GM12864 (cell line): ENCODE measurements at regions not wholly inside any gene's neighbourhood (a gene's known extent, or its start where the extent isn't known, plus 50 kb on each side); places are given as distances from the start of the nearest gene placed in this dataset.

Experiments used
- DNase-seq: peaks from one replicate; pipeline ENCODE4 v3.0.0-alpha.2; 2011; ENCODE audit warnings: low read depth
- H3K4me3 ChIP-seq: 2 replicates; pipeline ENCODE4 v1.5.1; 2011; ENCODE audit warnings: mild to moderate bottlenecking, low read depth, low read length, control low read depth
- TF ChIP-seq, protein P1 (sequence below): IDR thresholded peaks from 2 replicates; pipeline ENCODE4 v1.5.1; 2011; ENCODE audit warnings: low read depth, mild to moderate bottlenecking, moderate library complexity, low read length, control low read depth, inconsistent platforms; ENCODE audit errors: missing control alignments

DNA sequence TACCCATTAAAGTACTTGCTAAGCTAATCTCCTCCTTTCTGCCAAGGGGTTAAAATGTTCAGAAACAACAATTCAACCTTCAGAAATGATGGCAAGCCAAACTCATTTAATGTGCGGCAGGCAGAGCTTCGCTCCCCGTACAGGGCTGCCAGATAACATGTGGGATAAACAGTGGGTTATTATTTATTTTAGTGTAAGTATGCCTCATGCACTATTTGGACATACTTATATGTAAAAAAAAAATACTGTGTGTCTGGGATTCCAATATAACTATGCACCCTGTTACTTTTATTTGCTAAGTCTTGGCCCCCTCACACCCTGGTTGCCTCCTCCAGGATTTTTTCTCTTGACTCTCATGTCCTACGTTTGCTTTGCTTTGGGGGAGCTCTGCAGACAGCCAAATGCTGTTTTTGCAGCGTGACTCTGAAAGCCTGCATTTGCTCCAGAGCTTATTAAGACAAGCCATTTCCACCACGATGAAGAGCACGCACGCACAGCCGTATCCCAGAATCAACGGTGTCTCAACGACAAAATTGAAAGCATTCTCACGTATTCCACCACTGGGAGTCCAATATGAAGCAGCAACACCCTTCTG is 86.5 kb upstream of the SHANK2 start:
- DNase-seq, result no peak
- H3K4me3 ChIP-seq, result no peak overlapping the region
- TF ChIP-seq, protein P1, sequence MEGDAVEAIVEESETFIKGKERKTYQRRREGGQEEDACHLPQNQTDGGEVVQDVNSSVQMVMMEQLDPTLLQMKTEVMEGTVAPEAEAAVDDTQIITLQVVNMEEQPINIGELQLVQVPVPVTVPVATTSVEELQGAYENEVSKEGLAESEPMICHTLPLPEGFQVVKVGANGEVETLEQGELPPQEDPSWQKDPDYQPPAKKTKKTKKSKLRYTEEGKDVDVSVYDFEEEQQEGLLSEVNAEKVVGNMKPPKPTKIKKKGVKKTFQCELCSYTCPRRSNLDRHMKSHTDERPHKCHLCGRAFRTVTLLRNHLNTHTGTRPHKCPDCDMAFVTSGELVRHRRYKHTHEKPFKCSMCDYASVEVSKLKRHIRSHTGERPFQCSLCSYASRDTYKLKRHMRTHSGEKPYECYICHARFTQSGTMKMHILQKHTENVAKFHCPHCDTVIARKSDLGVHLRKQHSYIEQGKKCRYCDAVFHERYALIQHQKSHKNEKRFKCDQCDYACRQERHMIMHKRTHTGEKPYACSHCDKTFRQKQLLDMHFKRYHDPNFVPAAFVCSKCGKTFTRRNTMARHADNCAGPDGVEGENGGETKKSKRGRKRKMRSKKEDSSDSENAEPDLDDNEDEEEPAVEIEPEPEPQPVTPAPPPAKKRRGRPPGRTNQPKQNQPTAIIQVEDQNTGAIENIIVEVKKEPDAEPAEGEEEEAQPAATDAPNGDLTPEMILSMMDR, result no peak

DNA sequence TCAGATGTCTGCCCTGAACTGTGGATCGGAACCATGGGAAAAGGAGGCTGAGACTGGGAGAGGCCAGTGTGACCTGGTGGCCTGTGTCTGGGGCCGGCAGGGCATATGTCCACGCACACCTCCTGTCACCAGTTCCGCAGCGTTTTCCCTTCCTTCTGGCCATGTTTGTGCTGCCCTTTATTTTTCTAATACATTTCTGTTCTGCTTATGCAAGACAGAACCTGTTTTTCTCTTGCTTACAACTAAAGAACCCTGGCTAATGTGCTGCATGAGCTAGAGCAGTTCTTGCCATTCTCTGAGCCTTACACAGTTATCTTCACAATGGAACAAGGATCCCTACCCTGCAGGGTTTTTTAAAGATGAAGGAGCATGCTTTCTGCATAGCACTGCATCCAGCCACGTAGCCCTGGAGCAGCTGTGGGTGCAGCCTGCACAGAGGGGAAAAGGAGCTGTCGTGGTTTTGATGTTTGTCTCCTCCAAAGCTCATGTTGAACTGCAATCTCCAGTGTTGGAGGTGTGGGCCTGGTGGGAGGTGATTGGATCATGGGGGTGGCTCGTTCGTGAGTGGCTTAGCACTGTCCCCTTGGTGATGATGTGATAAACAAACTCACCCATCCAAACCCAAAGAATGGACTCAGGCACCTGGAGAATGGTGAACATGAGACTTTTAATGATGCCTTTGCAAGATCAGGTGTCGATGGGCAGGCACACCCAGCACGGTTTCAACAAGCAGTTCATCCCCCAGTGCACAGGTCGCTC is 84.8 kb upstream of the SHANK2 start:
- TF ChIP-seq, protein P1, result no peak
- no peak overlapping the region for H3K4me3 ChIP-seq
- no peak for DNase-seq

DNA sequence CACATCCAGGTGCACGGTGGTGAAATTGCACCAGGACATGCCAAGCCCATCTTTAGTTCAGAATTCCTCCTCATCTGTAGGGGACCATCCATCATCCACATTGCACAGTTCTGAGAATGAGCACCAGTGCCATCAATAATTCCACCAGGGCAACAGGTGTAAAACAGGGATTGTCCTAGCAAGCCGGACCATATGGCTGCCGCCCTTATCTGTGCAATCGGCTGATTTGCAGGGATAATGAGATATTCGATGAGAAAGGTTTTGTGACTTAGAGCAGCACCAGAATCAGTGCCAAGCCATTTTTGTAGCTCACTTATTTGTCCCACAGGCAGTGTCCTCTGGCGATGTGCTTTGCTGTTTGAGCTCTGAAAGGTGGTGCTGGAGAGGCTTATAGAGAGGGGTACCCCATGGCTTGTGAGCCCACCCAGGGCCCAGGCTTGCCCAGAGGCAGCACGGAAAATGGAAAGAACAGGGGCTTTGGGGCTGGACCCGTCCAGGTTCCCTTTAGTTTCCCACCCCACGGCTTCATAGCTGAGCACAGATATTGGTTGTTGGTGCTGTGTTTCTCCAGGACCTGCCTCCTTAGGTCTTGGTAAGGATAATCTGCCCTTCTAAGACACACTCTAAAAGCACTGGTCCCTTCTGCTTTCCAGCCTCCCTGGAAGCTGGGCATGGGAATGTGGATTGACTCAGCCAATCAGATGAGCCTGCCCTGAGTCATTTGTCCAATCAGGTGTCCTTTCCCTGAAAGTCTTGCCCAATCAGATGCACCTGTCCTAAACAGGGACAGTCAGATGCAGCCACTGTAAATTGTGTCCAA is 84.0 kb upstream of the SHANK2 start:
- TF ChIP-seq, protein P1, result no peak
- no peak for DNase-seq
- H3K4me3 ChIP-seq, result no peak overlapping the region

DNA sequence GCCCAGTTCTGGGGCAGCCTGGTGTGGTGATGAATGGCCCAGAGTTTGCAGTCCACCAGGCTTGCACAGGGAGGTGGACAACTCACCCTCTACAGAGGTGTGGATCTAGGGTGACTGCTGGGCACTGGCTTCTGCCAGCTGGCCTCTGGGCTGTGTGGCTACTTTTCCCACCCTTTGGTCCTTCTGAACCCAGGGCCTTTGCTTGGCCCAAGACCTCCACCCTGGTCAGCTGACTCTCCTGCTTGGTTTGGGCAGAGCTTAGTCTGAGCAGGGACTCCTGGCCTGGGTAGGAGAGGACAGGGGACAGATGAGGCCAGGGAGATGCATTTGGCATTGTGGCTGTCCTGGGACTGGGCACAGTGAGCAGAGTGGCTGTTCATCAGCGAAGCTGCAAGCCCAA is 83.0 kb upstream of the SHANK2 start:
- no peak for DNase-seq
- no peak overlapping the region for H3K4me3 ChIP-seq
- TF ChIP-seq, protein P1, result no peak

DNA sequence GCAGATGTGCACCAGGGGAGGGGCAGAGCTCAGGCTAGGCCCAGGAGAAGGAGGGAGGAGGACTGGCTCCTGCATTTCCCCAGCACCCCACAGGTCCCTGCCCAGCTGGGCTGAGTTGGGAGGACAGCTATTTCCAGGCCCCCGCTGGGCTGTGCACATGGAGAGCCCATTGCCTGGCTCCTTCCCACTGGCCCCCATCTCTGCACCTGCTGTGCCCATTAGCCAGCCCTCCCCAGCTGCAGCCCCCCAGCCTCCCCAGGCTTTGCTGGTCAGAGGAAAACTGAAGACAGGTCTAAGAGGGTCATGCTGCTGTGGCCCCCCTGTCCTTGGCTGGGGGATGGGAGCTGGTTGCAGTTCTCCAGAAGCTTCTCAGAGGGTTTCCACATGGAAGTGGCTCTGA is 81.8 kb upstream of the SHANK2 start:
- DNase-seq, result no peak

DNA sequence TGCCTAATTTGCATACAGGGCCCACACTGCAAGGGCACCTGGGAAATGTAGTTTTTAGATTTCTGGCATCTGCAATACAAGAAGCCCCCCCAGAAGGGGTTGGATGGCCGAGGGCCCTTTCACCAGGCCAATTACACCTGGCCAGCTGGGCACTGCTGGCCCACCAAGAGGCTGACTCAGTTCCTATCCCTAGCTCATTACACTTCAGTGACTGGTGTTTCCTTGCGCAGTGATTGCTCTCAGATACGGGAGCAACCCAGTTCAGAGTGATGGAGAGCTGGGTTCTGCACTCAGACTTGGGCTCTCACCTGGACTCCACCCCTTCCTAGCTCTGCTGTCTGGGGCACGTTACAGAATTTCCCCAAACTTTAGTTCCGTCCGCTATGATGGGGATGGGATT is 81.1 kb upstream of the SHANK2 start:
- H3K4me3 ChIP-seq, result no peak overlapping the region
- TF ChIP-seq, protein P1, result no peak
- no peak for DNase-seq

More for the DNA sequence above, 81.8 kb upstream of the SHANK2 start:
- H3K4me3 ChIP-seq, result no peak overlapping the region
- TF ChIP-seq, protein P1, result no peak
